ENCODE measurements at regions not wholly inside any gene's neighbourhood (a gene's known extent, or its start where the extent isn't known, plus 50 kb on each side); places are given as distances from the start of the nearest gene placed in this dataset.

DNA sequence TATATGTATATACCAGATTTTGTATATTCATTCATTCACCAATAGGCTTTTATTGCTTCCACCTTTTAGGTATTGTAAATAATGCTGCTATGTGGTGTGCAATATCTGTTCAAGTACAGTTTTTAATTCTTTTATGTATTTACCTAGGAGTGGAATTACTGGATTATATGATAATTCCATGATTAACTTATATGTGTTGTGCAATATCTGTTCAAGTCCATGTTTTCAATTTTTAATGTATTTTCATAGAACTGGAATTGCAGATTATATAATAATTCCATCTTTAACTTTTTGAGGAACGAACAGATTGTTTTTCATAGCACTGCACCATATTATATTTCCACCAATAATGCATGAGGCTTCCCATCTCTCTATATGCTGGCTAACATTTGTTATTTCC, 50.6 kb upstream of the L3MBTL4 start:
- no peak for DNase-seq (ENCODE audit: low spot score)

DNA sequence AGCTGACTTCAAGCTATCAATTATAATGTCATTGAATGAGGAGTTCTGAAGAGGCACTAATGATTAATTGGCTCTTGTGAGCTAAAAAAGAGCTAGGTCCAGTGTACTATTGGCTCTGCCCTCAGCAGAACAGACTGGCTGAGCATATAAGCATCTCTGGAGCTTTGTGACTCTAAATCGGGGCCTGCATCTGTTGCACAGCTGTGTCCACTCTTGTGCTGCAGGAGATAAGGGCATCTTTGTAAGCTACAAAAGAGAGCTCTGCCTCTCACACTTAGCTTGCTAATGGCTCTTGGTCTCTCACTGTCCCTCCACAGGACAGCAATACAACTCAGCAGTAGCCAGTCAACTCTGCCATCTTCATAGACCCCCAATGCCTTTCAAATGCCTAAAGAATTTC, 61.5 kb upstream of the L3MBTL4 start:
- no peak for DNase-seq (ENCODE audit: low spot score)

DNA sequence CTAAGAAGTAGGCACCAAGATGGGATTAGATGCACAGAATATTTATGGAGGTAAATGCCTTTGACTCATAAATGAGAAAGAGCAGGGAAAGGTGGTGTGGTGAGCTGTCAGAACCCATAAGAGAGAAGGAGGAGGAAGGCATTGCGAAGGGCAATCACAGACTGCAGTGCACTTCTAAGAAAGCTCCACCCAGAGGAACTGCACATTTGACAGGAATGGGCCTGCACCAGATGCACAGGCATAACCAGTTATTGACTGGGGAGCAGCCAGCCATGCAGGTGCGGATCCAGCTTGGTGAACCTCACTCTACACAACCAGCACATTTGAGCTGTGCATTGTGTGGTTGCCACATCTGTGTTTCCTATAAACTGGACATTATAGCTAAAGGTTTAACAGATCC, 62.2 kb upstream of the L3MBTL4 start:
- no peak for DNase-seq (ENCODE audit: low spot score)

DNA sequence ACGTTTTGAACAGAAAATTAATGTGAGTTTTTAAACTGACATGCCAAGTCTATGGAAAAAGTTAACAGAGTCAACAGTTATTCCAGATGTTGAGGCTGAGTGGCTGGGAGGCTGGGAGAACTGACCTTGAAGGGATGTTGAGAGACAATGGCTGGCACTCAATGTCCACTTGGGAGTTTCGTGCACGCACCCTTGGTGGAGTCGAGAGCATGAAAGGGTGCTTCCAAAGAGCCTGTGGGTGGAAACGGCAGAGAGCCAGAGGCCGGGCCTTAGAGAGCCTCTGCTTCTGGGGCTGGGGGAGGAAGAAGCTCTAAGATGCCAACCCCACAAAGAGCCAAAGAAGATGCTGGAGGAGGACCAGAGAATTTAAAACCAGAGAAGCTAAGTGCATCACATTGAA, 63.4 kb upstream of the L3MBTL4 start:
- no peak for DNase-seq (ENCODE audit: low spot score)

DNA sequence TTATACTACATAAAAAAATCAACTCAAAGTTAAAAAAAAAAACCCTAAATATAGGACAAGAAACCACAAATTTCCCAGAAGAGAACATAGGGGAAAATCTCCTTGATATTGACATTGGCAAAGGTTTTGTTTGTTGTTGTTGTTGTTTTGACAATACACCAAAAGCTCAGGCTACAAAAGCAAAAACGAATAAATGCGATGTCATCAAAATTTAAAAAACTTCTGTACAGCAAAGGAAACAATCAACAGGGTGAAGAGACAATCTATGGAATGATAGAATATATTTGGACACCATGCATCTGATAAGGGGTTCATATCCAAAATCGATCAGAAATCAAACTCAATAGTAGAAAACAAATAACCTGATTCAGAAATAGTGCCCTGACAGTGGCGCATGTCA, 65.0 kb upstream of the L3MBTL4 start:
- no peak for DNase-seq (ENCODE audit: low spot score)

DNA sequence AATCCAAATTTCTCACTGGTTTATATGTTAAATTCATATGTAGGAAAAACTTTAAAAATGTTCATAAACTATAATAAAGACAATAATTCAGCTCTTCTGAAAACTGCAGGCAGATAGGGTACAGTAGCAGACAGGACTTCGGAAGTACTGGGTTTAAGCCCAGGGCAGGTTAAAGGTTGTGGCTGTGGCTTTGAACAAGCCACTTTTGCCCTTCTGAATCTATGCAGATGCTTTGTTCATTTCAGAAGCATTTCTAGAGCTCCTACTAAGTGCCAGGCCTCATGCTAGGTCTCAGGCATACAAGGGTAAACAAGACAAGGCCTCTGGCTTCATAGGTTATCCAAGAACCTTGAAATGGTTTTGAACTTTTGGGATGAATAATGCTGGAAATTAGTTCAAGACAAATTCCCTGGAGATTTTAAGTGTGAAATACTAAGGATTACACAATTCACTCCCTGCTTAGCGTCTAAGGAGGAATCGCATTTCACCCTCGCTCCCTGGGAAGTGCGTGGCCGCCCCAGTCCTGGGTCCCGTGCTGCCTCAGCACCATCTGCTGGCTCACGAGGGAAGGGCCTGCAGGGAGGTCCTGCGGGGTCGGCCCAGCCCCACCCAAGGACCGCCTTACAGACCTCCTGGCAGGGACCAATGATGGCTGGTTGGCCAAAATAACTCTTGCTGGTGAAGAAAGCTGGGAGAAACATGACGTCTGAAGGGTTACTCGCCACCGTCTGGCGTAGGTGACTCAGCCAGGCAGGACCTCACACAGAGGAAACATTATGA, 67.7 kb upstream of the L3MBTL4 start:
- DNase-seq (ENCODE audit: low spot score), result no peak

DNA sequence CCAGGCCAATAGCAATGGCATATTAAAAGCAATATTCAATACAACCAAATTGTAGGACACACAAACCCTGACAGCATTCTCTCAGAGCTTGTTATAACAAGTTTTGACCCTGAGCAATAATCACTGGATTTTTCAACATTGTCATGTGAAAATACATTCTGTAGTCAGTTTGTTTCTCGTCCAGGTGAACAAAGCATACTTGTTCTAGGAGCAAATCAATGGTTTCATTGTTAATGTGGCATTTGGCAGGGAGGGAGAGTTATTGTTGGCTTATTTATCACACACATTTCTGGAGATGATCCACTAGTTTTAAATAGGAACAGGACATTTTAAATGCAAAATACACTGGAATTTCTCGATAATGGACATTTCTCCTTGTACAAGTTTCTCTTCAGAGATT, 69.9 kb upstream of the L3MBTL4 start:
- DNase-seq (ENCODE audit: low spot score), result no peak

DNA sequence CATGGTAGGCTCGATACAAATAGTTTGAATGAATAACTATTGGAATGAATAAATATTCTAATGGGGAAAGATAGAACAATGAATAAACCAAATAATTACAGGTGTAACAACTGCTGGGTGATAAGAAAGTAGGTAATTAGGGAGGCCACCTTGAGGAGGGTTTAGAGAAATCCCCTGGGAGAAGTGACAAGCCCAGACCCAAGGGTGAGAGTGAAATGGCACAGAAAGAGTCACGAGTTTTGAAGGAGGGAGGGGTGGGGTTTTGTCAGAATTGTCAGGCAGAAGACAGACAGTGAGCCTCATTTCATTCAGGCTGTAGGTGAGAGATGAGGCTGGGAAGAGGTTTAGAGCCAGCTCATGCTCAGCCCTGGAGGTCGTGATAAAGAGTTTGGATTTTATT, 71.6 kb upstream of the L3MBTL4 start:
- no peak for DNase-seq (ENCODE audit: low spot score)

DNA sequence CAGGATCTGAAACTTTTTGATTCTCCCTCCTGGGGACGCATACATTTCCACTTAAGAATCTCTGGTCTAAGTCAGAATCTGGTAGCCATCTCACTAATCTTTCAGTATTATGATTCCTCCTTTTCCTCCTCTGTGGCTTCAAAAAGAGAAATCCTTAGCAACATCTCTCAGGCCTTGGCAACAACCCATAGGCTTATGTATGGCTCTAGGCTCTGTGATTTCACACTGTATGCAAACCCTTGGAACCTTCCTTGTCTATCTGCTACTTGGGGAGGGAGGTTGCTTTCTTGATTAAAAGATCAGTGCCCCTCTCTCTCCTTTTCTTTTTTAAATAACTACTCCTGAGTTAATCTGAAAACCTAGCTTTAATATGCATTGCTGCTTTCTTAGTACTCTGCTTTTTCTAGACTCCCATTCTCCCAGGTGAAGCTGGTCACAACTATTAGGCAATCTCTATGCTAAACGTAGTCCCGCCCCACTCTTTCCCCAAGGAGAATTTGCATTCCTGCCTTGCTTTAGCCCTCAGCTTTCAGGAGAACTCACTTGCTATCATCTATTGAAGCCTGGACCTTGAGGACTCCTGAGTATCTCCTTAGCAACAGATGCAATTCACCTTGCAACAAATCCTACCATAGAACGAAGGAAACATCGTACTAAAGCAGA, 72.2 kb upstream of the L3MBTL4 start:
- DNase-seq (ENCODE audit: low spot score), result no peak

DNA sequence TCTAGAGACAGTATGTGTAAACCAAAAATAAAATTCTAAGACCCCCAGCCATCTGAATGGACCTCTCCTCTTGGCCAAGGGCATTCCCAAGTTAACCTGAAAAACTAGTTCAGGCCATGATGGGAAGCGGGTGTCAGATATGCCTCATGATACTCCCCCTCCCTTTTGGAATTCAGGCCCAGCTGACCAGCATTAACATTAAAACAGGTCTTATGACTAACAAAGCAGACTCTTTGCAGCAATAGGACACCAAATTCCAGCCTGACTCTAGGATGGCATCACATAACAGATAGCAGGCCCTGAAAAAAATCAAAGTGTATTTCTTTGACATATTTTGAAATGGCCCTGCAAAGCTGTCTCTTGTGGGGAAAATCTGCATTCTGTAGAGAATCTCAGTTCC, 73.3 kb upstream of the L3MBTL4 start:
- no peak for DNase-seq (ENCODE audit: low spot score)

DNA sequence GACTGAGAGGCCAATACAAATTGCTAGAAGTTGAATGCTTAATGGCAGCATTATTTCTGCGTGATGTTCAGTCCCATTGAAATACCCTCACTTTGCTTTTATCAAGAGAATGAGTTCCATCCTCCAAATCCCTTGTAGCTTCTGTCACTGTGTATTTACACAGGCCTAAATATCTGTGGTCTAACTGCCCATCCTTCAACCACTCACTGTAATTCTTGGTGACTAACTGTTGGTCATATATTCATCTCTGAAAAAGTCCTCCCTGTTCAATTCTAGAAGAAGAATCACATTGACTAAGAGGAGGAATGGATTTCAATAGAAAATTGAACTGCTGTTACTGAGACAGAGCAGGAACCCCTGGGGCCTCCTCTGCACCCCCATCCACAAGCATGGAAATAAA, 74.2 kb upstream of the L3MBTL4 start:
- DNase-seq (ENCODE audit: low spot score), result no peak

DNA sequence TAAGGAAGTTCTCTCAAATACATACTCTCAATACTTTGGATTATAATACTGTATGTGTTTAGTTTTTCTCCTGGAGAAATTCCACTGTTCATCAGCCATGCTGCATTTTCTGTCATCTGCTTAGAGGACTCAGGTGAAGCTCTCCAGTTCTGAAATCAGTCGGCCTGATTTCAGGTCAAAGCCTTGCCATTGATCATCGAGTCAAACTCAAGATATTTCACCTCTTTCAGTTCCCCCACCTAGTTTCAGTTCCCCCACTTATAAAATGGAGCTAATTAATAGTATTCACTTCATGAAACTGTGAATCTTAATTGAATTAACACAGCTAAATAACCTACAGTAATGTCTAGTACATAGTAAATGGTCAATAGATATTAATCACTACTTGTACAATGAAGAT, 75.3 kb upstream of the L3MBTL4 start:
- DNase-seq (ENCODE audit: low spot score), result no peak

DNA sequence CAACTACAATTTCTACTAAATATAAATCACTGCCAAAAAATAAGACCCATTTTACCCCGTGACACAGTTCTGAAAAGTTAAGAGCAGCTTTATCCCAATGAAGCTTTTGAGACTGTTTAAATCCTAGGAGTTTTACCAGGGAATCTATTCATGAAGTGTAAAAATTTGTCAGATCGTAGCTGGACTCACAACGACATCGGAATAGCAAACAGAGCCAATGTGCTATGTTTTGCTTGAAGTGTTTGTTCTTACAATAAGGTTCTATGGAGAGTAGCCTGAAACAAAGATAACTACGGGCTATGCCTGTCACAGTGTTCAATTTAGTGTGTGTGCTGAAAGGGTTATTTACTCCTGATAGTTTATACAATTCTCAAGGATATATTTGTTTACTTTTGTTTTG, 78.5 kb upstream of the L3MBTL4 start:
- no peak for DNase-seq (ENCODE audit: low spot score)

DNA sequence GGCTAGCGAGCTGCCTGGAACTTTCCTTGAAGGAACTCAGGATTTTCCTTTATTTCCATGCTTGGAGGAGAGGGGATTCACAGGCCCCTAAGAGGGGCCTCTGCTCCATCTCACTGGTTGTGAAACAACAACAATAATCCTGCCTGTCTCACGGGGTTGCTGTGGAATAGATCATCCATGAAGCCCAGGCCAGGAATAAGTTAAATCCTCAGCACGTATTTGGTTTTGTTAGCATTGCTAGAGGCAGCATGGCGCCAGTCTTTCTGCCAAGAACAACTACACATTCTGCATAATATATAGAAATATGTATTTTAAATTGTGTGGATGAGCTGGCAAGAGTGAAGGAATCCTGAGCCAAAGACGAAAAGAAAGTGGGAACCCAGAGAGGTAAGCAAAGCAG, 80.8 kb upstream of the L3MBTL4 start:
- no peak for DNase-seq (ENCODE audit: low spot score)

DNA sequence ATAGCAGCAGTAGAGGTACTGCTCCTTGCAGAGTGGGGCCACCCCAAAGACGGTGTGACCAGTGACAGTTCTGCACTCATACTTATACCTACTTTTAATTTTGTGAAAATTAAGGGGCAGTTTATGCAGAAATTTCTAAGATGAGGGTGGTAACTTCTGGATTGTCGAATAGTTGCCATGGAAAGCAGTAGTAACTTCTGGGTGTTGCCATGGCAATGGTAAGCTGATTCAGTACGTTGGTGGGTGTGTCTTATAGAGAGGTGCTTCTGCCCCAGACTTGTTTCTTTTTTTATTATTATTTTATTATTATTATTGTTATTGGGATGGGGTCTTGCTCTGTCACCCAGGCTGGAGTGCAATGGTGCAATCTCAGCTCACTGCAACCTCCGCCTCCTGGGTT, 82.8 kb upstream of the L3MBTL4 start:
- no peak for DNase-seq (ENCODE audit: low spot score)

DNA sequence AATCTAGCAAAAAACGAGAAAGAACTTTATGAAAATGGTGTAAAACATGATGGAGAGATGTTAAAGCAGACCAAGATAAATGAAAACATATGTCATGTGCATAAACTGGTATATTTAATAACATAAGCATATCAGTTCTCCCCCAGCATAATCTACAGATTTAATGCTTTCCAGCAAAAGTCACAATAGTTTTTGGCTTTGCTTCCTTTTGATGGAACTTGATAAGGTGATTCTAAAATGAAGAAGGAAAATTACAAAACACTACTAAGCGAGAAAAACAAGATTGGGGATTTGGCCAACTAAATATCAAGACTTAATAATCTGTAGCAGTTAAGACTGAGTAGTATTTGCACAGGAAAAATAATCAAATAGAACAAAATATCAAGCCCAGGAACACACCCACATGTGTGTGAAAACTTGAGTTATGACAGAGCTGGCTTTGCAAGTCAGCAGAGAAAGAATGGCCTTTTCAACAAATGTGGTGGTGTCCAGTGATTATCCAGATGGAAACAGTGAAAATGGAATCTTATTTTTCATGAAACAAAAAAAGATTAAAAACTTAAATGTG, 83.7 kb upstream of the L3MBTL4 start:
- no peak for DNase-seq (ENCODE audit: low spot score)

DNA sequence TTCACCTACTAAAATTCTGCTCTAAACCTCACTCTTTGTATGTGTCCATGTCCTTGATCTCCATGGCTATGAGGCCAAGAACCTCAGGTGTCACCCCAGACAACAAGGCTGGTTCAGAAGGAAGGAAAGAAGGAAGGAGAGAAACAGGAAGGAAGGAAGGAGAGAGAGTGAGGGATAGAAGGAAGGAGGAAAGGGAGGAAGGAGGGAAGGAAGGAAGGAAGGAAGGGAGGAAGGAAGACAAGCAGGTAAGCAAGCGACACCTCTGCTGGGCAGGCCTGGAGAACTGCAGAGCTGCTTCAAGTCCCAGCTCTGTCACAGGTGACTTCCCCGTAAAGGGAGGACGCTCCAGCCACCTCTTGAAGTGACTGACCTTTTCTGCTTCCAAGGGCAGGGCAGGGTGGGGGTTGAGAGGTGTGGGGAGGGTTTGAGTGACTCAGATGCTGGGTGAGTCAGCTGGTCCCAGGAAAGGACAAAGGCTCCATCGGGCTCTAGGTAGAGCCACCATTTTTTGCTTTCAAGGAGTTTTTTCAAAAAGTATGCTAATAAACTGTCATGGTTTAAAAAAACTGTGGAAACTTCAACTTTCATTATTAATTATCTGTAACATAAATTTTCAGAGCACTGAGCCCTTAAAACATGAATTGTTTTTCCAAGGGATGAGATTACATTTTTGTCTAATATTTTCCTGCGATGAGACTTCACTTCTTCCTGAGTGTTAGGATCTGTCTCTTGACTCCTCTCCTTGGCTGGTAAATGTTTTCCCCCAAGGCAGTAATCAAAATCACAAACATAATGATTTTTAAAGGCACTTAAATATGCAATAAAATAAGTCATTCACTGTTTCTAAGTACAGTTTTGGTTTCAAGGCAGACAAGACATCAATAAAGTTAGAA, 90.1 kb upstream of the L3MBTL4 start:
- DNase-seq (ENCODE audit: low spot score), result no peak

DNA sequence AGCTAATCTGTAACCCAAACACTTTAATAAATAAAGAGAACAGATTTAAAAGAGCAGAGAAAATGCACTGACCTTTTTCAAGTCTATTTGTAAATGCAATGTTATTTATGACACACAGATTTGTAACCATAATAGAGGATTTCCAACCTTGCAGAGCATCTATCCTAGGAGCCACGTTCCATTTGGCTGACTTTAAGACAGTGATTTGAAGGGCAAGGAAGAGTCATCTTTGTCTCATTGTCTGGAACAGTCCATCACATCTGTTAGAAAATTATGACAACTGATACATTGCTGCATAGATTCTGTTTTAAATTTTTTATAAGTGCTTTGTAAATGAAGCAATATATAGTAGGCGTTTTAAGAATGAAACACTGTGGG, 90.8 kb upstream of the L3MBTL4 start:
- no peak for DNase-seq (ENCODE audit: low spot score)

DNA sequence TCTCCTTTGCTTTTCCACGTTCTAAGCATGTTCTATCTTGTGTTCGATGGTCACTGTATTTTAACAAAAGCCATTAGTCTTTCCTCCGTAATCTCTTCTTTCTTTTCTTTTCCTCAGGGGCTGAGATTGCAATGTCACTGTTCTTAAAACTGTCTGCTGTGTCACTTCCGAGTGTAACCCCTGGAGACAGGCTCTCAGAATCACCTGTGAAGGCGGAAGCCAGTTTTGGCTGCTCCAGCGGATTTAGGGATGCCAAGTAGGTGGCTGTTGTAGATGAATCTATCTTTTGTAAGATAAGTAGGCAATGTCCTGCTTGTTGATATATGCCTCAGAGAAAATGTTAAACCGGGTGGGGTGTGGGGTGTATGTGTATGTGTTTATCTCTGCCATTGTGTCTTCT, 94.7 kb upstream of the L3MBTL4 start:
- DNase-seq (ENCODE audit: low spot score), result no peak

DNA sequence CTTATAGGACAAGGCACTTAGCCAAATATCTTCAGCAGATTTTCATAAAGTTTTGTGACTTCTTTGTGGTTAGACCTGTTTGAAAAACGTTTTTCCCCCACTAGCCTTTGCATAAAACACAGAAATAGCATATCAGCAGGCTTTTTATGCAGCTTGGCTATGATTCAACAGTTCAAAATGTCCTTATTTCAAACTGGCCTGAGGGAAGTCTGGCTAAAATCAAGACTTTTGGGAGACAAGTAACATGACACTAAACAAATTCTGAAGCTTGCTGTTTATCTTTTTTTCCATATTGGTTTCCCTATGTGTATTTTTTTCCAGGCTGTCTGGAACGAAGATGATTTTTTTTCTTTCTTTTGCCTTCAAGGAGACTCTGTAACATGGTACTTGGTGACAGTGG, 95.1 kb upstream of the L3MBTL4 start:
- DNase-seq (ENCODE audit: low spot score), result no peak

DNA sequence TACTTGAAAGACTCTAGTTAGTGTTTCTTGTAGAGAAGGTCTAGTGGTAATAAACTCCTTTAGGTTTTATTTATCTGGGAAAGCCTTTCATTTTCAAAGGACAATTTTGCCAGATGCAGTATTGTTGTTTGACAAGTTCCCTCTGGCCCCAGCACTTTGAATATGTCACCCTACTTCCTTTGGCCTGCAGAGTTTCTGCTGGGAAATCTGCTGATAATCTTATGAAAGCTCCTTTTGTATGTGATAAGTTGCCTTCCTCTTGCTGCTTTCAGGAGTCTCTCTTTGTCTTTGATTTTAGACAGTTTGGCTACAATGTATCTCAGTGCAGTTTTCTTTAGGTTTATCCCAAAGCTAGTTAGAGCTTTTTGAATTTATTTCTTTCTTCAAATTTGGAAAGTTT, 106.2 kb upstream of the L3MBTL4 start:
- DNase-seq (ENCODE audit: low spot score), result no peak

DNA sequence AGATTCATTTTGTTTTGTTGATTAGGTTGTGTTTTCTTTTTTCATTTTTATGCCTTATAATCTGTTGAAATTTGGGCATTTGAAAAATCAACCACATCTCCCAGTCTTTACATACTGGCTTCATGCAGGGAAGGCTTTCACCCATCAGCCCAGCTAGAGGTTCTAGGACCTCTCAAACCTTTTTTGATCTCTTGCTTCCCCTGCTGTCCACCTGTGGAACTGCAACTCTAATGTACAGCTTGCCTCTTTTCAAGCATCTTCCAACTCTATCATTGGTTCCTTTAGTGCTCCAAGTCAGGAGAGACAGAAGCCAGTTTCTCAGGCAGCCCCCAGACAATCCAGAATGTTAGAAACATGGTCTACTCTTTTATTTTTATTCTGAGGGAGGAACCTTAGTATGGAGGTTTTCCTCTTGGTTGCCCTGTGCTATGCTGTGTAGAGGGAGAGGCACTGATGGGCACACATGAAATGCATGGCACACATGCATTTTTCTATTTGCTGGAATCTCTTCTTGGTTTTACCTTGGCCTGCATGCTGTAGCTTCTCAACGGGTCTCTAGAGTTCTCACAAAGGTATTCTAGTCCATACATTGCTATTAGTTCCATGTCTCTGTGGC, 107.2 kb upstream of the L3MBTL4 start:
- DNase-seq (ENCODE audit: low spot score), result peak; percentile 20

Data from A172 (cell line).